K562 (cell line): ENCODE measurements at regions not wholly inside any gene's neighbourhood (a gene's known extent, or its start where the extent isn't known, plus 50 kb on each side); places are given as distances from the start of the nearest gene placed in this dataset.

Experiments used
- ATAC-seq: fragments of 200-7000 bp; cut with Tn5 transposase; 3 replicates; pipeline ENCODE4 v1.9.1; 2020; ENCODE audit warnings: moderate library complexity
- BruUV-seq: library from RNA; stranded (reverse); fragments of 400-500 nt; replicated peaks from 2 replicates; lab custom pipeline; 2021; lab: Mats Ljungman, UMichigan
- CTCF ChIA-PET: fragments of 300-600 bp; formaldehyde crosslinking; extraction: SDS; loops from one replicate; lab custom pipeline; 2021; ENCODE audit warnings: low intra/inter-chr PET ratio; lab: Yijun Ruan, JAX
- POLR2A ChIA-PET: fragments of 300-600, 350-650 bp; sonication (Branson Sonifier 250); formaldehyde crosslinking; extraction: SDS; loops from one replicate; lab custom pipeline; 2021; ENCODE audit warnings: antibody characterized with exemption, inconsistent platforms; lab: Yijun Ruan, JAX
- DNase-seq, 4 experiments: peaks; one replicate each; pipeline versions ENCODE4 v3.0.0 to v3.0.0-alpha.2; 2011 to 2018; ENCODE audit warnings: low spot score in 3 of 4, mixed read lengths in 3 of 4; ENCODE audit errors: extremely low read depth in 1 of 4
- FAIRE-seq: peaks from 2 replicates; lab custom pipeline; 2011; peaks lifted over from hg19 to GRCh38; lab: Jason Lieb, UNC
- H2AFZ ChIP-seq: 2 replicates; pipeline ENCODE4 v1.6.0; 2011; ENCODE audit warnings: low read depth, low read length, control low read depth, inconsistent platforms
- H3K27ac ChIP-seq: fragments of 200-600 bp; 3 replicates; pipeline ENCODE4 v1.8.0; 2011; ENCODE audit warnings: low read depth, mild to moderate bottlenecking, control low read depth, inconsistent platforms, low read length, moderate library complexity, mixed read lengths; ENCODE audit errors: extremely low read depth
- H3K27me3 ChIP-seq, 2 experiments: fragments of 300-600 bp in 1 of 2; 2 replicates in 1 of 2; 3 replicates in 1 of 2; pipeline versions ENCODE4 v1.6.0 to v1.8.0; 2011; ENCODE audit warnings: inconsistent platforms in 2 of 2, low read length in 2 of 2, mild to moderate bottlenecking in 1 of 2, mixed read lengths in 1 of 2, moderate library complexity in 1 of 2; ENCODE audit not compliant: control insufficient read depth in 2 of 2, insufficient read depth in 2 of 2
- H3K36me3 ChIP-seq: fragments of 300-600 bp; 3 replicates; pipeline ENCODE4 v1.8.0; 2011; ENCODE audit warnings: mild to moderate bottlenecking, low read length, inconsistent platforms; ENCODE audit not compliant: control insufficient read depth, insufficient read depth
- H3K4me1 ChIP-seq, 2 experiments: fragments of 200-600 bp in 1 of 2; replicated peaks in 1 of 2; 2 replicates in 1 of 2; 3 replicates in 1 of 2; pipeline versions ENCODE4 v1.5.1 to v1.8.0; 2011; ENCODE audit warnings: inconsistent platforms in 2 of 2, low read length in 2 of 2, mild to moderate bottlenecking in 1 of 2, mixed read lengths in 1 of 2, moderate library complexity in 1 of 2; ENCODE audit not compliant: control insufficient read depth in 2 of 2, insufficient read depth in 2 of 2
- H3K4me2 ChIP-seq: 2 replicates; pipeline ENCODE4 v1.6.1; 2011; ENCODE audit warnings: low read length, control low read depth, inconsistent platforms, mixed read lengths; ENCODE audit not compliant: insufficient read depth
- H3K4me3 ChIP-seq: fragments of 200-600 bp; sonication (generic), shearing (Covaris generic); 2 replicates; pipeline ENCODE4 v1.5.1; 2016; ENCODE audit warnings: control low read depth, inconsistent platforms
- H3K79me2 ChIP-seq: fragments of 200-600 bp; 3 replicates; pipeline ENCODE4 v1.8.0; 2011; ENCODE audit warnings: low read length, inconsistent platforms; ENCODE audit not compliant: control insufficient read depth, insufficient read depth
- H3K9ac ChIP-seq, 2 experiments: 2 replicates each; pipeline versions ENCODE4 v1.6.0 to v1.6.1; 2011; ENCODE audit warnings: low read depth in 2 of 2, low read length in 2 of 2, control low read depth in 1 of 2, inconsistent platforms in 1 of 2, mild to moderate bottlenecking in 1 of 2, mixed read lengths in 1 of 2; ENCODE audit not compliant: insufficient read depth in 1 of 2
- H3K9me1 ChIP-seq: one replicate; pipeline ENCODE4 v1.6.0; 2011; ENCODE audit warnings: inconsistent platforms, mild to moderate bottlenecking, low read length, moderate library complexity; ENCODE audit not compliant: control insufficient read depth, insufficient read depth
- H3K9me3 ChIP-seq: replicated peaks from 2 replicates; pipeline ENCODE4 v1.5.1; 2011; ENCODE audit warnings: low read depth, low read length, inconsistent platforms; ENCODE audit not compliant: control insufficient read depth, insufficient read depth
- H4K20me1 ChIP-seq: replicated peaks from 2 replicates; pipeline ENCODE4 v1.6.1; 2011; ENCODE audit warnings: low read length, inconsistent platforms, mixed read lengths; ENCODE audit not compliant: control insufficient read depth, insufficient read depth
- ADNP ChIP-seq: fragments of 200-800 bp; sonication (Bioruptor generic); IDR thresholded peaks from 2 replicates; pipeline ENCODE4 v1.6.1; 2016; ENCODE audit warnings: missing genetic modification characterization, missing compliant biosample characterization
- C11orf30 ChIP-seq: fragments of 450-650 bp; IDR thresholded peaks from 2 replicates; pipeline ENCODE4 v1.6.1; 2016; ENCODE audit warnings: low read depth, mild to moderate bottlenecking
- CBFA2T3 ChIP-seq: fragments of 450-650 bp; IDR thresholded peaks from 2 replicates; pipeline ENCODE4 v1.6.1; 2017
- DDX20 ChIP-seq: fragments of 450-650 bp; IDR thresholded peaks from 2 replicates; pipeline ENCODE4 v1.6.1; 2016; ENCODE audit warnings: missing genetic modification characterization, low read depth, mild to moderate bottlenecking, missing compliant biosample characterization, moderate library complexity
- DNMT1 ChIP-seq: fragments of 450-650 bp; IDR thresholded peaks from 2 replicates; pipeline ENCODE4 v1.6.1; 2016; ENCODE audit warnings: antibody characterized with exemption, mild to moderate bottlenecking
- HCFC1 ChIP-seq: IDR thresholded peaks from 2 replicates; pipeline ENCODE4 v1.6.1; 2012; ENCODE audit warnings: low read depth, low read length, improper control_type of control experiment
- HNRNPK ChIP-seq: fragments of 200-400 bp; formaldehyde crosslinking; IDR thresholded peaks from one replicate; pipeline ENCODE4 v1.6.1; 2018; ENCODE audit warnings: mild to moderate bottlenecking, low read depth, low read length; ENCODE audit not compliant: poor library complexity, severe bottlenecking
- NCOA6 ChIP-seq: fragments of 450-650 bp; IDR thresholded peaks from 2 replicates; pipeline ENCODE4 v1.6.1; 2017; ENCODE audit warnings: mild to moderate bottlenecking
- TAF1 ChIP-seq: IDR thresholded peaks from 2 replicates; pipeline ENCODE4 v1.6.1; 2011; ENCODE audit warnings: mild to moderate bottlenecking, low read length, moderate library complexity; ENCODE audit not compliant: insufficient read depth, control insufficient read depth, severe bottlenecking; ENCODE audit errors: extremely low read depth
- ZKSCAN8 ChIP-seq: fragments of 200-800 bp; sonication (Bioruptor generic); IDR thresholded peaks from 2 replicates; pipeline ENCODE4 v1.6.1; 2016; ENCODE audit warnings: missing genetic modification characterization, missing compliant biosample characterization
- ZNF224 ChIP-seq: sonication (generic); formaldehyde crosslinking; IDR thresholded peaks from 2 replicates; pipeline ENCODE4 v1.8.0; 2022; ENCODE audit warnings: mild to moderate bottlenecking, missing genetic modification reagents
- ZNF274 ChIP-seq: IDR thresholded peaks from 2 replicates; pipeline ENCODE4 v1.6.1; 2011; ENCODE audit warnings: low read depth, mild to moderate bottlenecking, low read length, moderate library complexity, borderline replicate concordance
- ZNF696 ChIP-seq: fragments of 250-450 bp; sonication (Bioruptor Pico); conservative IDR thresholded peaks from 2 replicates; pipeline ENCODE4 v1.4.0; 2020; ENCODE audit warnings: mild to moderate bottlenecking, moderate library complexity
- ZNF780A ChIP-seq: fragments of 250-450 bp; sonication (Bioruptor Pico); IDR thresholded peaks from 2 replicates; pipeline ENCODE4 v1.5.0; 2021; ENCODE audit warnings: mild to moderate bottlenecking
- WGBS: fragments of 100-300 bp; shearing (Covaris generic); methylation state at CpG from one replicate; pipeline ENCODE4 v1.1.6; 2016; ENCODE audit warnings: low coverage, mixed read lengths; ENCODE audit not compliant: insufficient coverage; ENCODE audit errors: missing lambda C conversion rate; 5-methylcytosine and 5-hydroxymethylcytosine counted together
- in situ Hi-C: fragments of 300-500 bp; cut with MboI; formaldehyde crosslinking; loops from 4 replicates; pipeline ENCODE4 v1.15.0; 2018; ENCODE audit warnings: inconsistent platforms, mixed read lengths
- intact Hi-C: fragments of 100-400 bp; cut with micrococcal nuclease; formaldehyde crosslinking; loops from 2 replicates; pipeline ENCODE4 v1.14.2; 2022
- TF ChIP-seq, protein P1 (sequence below): sonication (generic); formaldehyde crosslinking; IDR thresholded peaks from 2 replicates; pipeline ENCODE4 v1.8.1; 2023; ENCODE audit warnings: mild to moderate bottlenecking, missing genetic modification reagents
- TF ChIP-seq, protein P2 (sequence below): sonication (generic); formaldehyde crosslinking; IDR thresholded peaks from 2 replicates; pipeline ENCODE4 v1.8.1; 2022; ENCODE audit warnings: missing genetic modification reagents

GRCh38 chr10:130489891-130490290 lies 353.7 kb downstream of the GLRX3 start (continued):
- TF ChIP-seq ZNF274 (no peak), ADNP (tag) (no peak), HCFC1 (no peak), DNMT1 (no peak), DDX20 (tag) (no peak), NCOA6 (no peak)

- Histone ChIP-seq H3K36me3 (no peaks in the 10 kb centered on the region), H3K79me2 (no peaks in the 10 kb centered on the region), H3K9me1 (no peaks in the 10 kb centered on the region), H3K9me3 (no peaks in the 10 kb centered on the region), H3K4me2 (no peak overlapping the region), H3K4me3 (no peak overlapping the region)
- 0% methylated on average over 5 of the region's 5 CpGs for WGBS
- FAIRE-seq: no peak
- CTCF ChIA-PET: no interaction called here
- TF ChIP-seq ZNF696 (CRISPR knock-in tag) (no peak), ZNF224 (CRISPR knock-in tag) (no peak), CBFA2T3 (no peak), C11orf30 (no peak), TAF1 (no peak), ZKSCAN8 (CRISPR knock-in tag) (no peak), HNRNPK (no peak), ZNF780A (CRISPR knock-in tag) (no peak)
- TF ChIP-seq, protein P1, sequence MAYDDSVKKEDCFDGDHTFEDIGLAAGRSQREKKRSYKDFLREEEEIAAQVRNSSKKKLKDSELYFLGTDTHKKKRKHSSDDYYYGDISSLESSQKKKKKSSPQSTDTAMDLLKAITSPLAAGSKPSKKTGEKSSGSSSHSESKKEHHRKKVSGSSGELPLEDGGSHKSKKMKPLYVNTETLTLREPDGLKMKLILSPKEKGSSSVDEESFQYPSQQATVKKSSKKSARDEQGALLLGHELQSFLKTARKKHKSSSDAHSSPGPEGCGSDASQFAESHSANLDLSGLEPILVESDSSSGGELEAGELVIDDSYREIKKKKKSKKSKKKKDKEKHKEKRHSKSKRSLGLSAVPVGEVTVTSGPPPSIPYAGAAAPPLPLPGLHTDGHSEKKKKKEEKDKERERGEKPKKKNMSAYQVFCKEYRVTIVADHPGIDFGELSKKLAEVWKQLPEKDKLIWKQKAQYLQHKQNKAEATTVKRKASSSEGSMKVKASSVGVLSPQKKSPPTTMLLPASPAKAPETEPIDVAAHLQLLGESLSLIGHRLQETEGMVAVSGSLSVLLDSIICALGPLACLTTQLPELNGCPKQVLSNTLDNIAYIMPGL (CRISPR knock-in tag): no peak
- TF ChIP-seq, protein P2, sequence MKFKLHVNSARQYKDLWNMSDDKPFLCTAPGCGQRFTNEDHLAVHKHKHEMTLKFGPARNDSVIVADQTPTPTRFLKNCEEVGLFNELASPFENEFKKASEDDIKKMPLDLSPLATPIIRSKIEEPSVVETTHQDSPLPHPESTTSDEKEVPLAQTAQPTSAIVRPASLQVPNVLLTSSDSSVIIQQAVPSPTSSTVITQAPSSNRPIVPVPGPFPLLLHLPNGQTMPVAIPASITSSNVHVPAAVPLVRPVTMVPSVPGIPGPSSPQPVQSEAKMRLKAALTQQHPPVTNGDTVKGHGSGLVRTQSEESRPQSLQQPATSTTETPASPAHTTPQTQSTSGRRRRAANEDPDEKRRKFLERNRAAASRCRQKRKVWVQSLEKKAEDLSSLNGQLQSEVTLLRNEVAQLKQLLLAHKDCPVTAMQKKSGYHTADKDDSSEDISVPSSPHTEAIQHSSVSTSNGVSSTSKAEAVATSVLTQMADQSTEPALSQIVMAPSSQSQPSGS: no peak
- TF ChIP-seq, all 486 proteins: peak for 0
- in situ Hi-C loops: no loop called here
- no TSS peak for BruUV-seq
- POLR2A ChIA-PET: no interaction called here
- Histone ChIP-seq H3K9ac (no peak overlapping the region), H3K4me1 (no peaks in the 10 kb centered on the region), H2AFZ (no peak overlapping the region), H3K27ac (no peak overlapping the region), H4K20me1 (no peaks in the 10 kb centered on the region), H3K27me3 (0 out of 5 replicates have a peak, but pooled peaks cover 0 to under 1% of the 10 kb centered on the region in 2 experiments)
- DNase-seq: no peak
- intact Hi-C loops: no loop called here
- ATAC-seq: no peak
Observed at GRCh38 chr10:130491011-130491692, 355.0 kb downstream of the GLRX3 start.
